HG03460 (cell line): ENCODE measurements at regions not wholly inside any gene's neighbourhood (a gene's known extent, or its start where the extent isn't known, plus 50 kb on each side); places are given as distances from the start of the nearest gene placed in this dataset.
"Not testable (repeated sequence)": the region's sequence is repeated elsewhere in the genome, so short reads cannot be mapped to it uniquely, and the experiment has no call there.

ENCODE experiments used
- ATAC-seq: cut with Tn5 transposase; IDR thresholded peaks from one replicate; pipeline ENCODE4 v1.9.1; 2021; ENCODE audit not compliant: unreplicated experiment

DNA sequence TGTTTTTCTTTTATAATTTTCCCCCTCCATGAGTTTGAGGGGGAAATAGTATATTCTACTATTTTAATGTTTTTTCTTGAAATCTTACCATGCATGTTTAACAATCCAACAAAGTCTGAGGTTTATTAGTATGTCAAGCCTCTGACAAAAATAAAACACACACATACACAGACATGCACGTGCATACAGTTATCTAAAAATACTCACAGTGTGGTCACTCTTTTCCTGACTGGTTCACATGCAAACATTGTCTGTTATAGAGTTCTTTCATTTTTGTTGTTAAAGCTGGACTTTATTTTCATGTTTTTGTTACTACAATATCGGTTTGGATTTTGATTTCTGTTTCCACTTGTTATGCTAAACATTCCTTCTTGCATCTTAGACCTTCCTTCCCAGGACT, 236.6 kb downstream of the MFSD1 start:
- no peak for ATAC-seq

DNA sequence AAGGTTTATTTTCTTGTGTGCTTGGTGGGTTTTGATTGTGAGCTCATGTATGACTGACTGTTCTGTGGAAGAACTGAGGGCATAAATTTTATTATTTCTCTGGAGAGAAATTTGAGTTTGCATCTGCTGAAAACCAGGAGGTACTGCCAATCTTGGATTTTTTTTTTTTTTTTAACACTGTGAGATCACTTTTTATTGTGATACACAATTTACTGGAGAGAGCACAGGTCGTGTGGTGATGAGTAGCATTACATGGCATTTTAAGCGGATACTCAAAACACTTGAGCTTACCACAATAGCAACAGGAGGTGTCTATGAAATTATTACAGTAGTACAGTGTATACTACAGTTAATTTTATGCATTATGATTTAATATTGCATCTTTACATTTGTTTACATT, 237.4 kb downstream of the MFSD1 start:
- ATAC-seq = no peak

DNA sequence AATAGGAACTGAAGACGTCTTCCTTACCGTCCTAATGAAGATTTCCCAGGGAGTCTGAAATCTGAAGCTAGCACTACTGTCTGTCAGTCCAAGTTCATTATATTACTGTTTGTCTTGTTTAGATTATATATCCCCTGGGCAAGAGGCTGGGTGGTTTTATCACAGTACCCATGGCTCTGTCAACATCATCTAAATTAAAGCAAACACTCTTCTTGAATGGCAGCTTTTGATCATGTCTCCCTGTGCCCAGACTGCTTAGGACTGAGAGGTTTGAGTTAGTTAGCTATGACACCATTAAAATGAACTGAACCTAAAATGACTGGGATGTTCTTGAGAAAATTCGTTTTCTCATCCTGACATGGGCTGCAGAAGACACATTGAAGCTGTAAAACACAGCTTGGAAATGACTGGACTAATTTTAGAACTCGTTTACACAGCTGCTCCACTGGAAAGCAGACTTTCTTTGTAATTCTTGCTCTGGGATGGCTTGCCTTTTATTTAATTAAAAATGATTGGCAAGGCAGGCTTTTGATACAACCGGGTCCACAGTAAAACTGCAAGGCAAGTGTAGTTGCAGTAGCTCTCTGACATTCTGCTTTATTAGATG, 243.5 kb downstream of the MFSD1 start:
- no peak for ATAC-seq

DNA sequence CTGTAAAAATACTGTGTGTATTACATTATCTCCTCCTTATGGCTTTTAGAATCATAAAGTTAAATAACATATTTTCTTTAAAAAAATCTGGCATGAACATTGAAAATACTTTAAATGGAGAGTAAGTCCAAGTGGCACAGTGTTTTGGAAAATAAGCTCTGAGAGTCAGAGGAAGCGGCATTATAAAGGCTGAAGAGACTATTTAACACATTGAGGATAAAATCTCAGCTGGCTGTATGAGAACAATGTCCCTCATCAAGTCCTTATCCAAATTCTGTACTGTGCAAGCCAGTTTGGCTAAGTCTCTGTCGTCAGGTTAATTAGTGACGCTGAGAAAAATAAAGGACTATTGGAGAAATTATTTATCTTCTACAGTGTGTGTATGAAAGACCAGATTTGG, 245.5 kb downstream of the MFSD1 start:
- no peak for ATAC-seq

DNA sequence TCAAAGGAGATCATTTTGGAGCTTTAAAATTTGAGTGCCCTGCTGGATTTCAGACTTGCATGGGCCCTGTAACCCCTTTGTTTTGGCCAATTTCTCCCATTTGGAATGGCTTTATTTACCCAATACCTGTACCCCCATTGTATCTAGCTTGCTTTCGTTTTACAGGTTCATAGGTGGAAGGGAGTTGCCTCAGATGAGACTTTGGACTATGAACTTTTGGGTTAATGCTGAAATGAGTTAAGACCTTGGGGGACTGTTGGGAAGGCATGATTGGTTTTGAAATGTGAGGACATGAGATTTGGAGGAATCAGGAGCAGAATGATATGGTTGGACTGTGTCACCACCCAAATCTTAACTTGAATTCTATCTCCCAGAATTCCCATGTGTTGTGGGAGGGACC, 250.6 kb downstream of the MFSD1 start:
- not testable (repeated sequence) for ATAC-seq

DNA sequence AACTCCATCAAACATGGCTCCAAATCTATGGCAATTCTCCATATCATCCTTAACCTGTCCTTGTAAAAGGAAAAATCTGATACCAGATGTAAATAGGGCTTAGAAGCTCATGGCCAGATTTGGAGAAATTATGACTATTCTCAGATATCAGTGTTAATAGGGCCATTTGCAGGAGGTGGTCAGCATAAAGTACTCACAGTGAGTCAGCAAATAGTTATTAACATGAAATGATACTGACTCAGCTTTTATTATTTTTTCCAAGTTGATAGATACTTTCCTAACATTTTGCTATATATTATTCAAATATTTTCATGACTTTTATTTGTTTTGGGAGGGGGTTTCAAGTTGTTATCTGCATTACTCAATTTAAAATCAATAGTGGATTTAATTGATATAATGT, 255.8 kb downstream of the MFSD1 start:
- ATAC-seq = no peak

DNA sequence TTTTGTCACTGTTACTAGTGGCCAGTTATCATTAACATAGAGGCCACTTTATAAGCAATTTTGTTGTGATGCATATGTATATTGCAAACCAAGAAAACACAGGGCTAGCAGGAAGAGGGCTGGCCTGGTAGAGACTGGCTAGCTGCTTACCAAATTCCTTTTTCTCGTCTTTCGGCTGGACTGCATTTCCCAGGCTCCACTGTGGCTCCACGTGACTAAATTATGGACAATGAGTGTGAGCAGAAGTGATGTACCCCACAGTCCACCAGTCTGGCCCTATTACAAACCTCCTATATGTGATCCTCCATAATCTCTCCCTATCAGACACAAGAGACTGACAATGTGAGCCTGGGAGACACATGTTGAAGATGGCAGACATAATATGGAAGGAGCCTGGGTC, 257.0 kb downstream of the MFSD1 start:
- no peak for ATAC-seq

DNA sequence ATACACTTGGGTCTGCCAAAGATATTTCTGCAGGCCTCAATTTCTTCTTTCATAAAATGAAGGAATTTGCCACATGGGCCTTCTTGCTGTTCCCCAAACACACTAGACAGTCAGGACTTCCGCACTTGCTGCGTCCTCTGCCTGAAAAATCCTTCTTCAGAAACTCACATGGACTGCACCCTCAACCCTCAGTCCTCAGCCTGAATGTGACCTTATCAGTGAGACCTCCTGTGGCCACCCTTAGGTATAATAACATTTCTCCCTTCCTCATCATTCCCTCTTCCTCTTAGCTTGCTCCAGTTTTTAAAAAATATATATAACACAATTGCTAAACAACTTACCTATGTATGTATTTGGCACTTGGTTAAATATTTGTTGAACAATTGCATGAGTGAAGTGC, 257.5 kb downstream of the MFSD1 start:
- ATAC-seq = no peak

DNA sequence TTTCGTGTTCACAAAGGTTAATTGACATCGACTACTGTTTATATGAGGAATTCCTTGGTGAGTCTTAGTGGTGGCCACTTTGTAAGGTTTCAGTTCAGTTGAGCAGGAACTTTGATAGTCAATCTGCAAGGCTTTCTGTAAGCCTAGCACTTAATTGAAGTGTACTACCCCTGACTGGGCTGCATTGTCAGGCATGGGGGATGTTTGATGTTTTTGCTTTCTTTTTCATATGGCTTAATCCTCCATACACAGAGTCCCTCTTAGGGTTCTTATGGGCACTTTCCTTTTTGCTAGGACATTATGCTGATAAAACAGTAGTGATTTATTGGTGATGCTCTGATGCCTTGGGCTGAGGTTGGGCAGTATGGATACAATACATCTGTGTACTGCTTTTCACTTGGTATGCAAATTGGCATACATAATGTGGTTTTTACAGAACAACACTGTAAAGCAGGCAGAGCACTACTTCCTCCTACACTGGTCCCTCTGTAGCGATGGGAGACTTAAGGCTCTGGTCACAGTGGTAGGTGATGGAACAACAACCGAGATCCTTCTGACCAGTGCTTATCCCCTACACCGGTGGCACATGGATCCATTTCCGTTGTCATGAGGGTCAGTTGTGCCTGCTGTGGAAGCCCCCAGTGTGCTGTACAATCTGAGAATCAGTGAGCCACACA, 261.0 kb downstream of the MFSD1 start:
- no peak for ATAC-seq

DNA sequence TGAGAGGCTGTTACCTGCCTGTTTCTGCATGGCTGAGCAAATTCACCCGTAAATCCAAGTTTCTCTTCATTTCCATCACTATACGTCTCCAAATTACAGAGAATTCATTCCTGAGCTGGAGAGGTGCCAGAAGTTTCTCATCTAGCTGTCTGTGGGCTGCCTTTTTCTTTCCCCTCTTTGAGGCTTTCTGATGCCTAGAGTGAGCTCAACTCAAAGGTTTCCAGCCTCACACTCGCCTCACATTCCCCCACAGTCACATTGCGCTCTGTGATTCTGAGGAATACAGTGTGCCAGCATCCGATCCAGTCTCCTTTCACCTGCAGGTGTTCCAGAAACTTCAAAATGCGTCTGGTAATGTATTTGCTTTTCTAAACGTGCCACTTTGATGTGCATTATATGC, 267.2 kb downstream of the MFSD1 start, which contains the start of gene IQCJ:
TSS of gene IQCJ (plus strand) at position 229 of the 400 bp plus-strand sequence.
- no peak for ATAC-seq

DNA sequence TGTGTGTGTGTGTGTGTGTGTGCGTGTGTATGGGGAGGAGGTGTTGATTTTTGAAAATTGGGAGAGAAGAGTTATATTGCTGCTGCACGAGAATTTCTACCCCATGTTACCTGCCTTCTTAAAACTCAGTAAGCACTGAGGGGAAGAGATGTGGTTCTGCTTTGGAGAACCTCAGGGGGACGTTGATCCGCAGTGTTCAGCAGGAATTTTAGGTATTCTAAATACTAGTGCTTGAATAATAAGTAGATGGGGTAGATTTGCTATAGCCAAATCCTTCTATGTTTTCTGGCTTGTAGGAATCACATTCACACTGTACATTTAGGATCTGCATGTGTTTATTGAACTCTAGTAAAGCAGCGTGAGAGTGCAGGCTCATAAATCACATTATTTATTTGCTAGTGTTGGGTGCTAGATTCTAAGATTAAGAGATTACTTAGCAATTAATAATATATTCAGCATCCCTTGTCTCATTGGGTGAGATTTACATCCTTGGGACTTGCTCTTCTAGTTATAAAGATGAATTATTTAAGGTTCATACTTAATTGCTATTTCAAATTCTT, 268.1 kb downstream of the MFSD1 start:
- ATAC-seq = no peak

DNA sequence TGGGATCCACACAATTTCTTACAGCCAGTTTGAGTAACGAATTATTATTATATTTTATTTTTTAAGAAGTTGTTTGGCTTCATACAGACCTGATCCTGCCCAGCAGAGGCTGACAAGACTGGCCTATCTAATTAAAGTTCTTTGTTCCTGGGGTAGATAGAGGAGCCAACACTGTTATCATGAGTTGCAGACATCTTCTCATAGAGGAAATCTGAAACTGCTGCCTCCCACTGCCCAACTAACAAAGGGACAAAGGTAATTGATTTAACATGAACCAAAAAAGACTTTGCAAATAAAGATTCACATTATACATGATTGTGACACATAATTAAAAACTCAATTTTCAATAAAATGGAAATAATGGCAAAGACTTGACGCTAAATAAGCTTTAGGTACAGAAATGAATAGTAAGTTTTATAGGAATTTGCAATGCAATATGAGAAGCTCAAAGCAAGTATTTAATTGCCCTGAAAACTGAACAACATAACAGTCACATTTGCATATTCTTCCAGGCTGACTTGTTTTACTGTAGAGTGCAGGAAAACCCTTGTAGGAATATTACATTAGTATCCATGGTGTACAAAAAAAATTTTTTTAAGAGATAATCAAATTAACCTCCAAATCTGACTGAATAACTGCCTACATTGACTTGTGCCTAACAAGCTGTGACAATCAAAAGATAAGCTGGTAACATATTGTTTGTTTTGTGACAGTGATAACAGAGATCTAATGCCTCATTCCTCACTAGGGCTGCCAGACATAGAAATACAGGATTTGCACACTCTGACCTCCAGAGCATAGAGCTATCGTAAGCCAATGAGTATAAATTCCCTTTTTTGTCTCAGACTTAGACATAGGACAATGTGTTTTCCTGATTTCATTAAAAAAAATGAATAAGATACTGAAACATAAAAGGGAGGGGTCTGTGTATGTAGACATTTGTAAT, 273.2 kb downstream of the MFSD1 start:
- no peak for ATAC-seq

DNA sequence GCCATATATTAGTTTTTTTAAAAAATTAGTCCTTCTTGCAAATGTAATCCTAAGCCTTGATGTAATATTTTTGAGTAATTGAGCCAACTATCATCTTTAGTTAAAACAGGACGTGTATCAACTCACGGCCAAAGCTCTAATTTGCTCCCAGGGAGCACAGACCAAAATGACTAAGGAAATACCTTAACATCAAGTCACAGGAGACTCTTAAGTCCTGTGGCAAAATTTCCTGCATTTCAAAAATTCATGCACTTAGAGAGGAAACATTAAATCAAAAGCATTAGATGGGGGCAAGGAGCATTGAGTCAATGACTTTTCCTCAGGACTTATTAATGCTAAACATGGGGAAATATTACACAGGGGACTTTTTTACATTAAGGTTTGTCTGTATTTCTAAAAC, 276.0 kb downstream of the MFSD1 start:
- no peak for ATAC-seq

DNA sequence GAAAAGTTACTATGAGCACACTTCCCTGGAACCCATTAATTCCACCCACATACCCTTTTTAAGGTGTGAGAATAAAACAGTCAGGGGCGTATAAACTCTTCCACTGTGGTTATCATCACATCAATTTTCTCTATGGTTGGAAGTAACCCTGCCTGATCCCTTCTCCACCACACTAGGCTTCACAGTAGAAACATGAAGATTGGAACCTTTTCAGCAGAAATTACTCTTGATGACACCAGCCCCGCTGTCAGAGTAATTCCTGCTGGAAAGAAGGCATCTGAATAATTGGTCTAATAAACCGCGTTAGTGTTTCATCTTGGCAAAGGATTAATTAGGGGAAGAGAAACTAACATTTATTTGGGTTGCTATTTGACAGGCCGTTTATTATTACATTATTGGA, 278.4 kb downstream of the MFSD1 start:
- no peak for ATAC-seq

DNA sequence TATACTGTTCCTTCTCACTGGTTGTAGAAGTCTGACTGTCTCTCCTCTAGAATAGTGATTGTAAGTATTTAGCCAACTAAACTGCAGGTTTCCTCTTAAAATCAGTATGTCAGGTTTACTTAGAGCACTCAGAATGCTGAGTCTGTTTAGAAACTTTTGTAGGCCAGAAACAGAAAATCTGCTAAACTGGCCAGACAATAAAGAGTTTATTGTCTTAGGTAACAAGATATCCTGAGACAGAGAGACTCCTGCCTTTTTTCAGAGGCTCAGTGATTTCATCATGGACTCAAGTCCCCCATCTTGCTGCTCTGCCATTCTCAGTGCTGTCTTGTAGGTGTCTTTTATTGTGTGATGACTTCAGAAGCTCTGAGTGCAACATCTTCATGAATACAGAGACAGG, 279.0 kb downstream of the MFSD1 start:
- ATAC-seq = no peak

DNA sequence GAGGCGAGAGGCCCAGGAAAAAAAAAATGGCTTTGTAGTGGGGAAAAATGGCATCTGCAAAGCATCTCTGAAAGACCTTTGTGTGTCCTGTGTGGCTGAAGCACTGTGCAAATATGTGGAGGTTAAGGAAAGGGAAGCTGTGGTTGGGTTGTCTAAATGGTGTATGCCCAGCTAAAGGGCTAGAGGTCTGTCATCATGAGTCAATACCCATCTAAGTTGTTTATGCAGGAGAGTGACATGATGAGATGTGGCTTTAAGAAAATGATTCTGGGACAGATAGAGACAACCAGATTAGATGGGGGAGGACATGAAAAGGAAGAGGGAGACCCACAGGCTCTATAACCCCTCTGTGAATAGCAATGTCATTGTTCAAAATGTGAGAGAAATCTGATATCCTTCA, 280.7 kb downstream of the MFSD1 start:
- ATAC-seq = no peak

DNA sequence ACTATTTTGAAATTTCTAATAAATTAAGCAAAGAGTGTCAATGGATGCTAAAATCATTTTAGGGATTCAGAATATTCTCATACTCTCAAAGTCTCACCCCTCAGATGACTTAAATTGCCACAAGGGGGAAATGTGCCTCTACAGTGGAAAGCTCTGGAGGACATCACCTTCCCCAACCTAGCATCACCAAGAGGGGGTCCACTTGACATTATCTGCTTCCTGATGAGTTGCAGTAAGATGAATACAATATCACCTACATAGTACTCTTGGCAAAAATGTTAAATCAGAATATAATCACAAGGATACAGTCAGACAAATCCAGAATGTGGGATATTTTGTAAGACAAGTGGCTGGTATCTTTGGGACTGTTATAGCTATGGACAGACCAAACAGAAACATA, 290.1 kb downstream of the MFSD1 start:
- ATAC-seq = no peak

DNA sequence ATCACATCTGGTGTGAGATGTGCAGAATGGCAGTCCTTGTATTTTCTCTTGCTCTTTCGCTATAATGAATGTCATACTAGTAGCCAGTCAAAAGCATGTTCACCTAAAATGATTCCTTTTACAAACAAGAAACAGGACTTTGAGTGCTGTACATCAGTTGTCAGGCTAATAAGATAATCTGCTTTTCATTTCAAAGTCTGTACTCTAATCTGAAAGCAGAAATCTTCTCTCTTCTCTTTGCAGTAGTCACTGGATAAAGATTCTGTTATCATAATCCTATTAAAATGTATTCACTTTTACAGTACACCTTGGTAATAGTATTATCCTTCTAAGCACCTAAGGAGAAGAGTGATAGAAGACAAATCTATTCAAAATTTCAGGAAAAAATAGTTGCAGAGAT, 300.1 kb downstream of the MFSD1 start:
- ATAC-seq = no peak

DNA sequence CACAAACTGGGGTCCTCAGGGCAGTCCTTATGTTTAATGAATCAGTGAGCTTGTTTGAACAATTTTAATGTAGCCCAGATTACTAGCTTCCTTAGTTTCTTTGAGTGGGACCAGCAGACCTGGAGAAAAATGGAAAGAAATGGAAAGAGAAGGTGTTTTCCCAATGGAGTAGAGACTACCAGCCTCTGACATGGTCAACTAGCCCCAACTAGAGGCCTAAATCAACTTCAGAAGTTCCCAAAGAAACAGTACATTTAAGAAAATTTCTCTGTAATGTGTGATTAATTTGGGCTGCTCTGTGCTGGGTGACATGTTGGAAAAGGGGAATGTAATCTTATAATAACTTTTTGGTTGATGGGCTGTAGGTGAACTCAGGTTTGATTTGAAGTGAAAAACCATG, 310.9 kb downstream of the MFSD1 start:
- no peak for ATAC-seq

DNA sequence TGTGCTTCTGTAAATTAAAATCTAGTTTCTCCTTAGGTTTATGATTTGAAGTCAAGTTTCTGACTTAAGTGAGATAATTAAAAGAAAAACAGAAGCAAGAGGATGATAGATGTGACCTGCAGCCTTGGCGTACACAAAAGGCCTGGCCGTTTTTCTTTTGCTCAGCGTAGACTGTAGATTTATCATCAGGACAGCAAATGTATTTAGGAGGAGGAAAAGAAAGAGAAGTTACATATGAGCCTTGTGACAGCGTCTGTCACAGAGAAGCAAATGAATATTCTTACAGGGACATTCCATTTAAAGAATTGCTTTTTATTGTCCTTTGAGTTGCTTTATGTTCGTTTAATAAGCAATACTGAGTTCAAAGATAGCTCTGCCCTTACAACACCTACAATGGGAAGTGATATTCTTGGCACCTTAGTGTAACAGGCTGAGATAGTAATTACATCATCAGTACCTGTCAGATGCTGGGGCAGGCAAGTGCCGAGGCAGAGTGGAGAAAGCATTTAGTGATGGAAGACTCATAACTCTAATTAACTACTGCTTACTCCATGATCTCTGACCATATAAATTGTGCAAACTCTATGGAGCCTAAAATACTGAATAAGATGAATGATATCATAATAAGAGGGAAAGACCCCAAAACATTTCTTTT, 311.5 kb downstream of the MFSD1 start:
- ATAC-seq = no peak

DNA sequence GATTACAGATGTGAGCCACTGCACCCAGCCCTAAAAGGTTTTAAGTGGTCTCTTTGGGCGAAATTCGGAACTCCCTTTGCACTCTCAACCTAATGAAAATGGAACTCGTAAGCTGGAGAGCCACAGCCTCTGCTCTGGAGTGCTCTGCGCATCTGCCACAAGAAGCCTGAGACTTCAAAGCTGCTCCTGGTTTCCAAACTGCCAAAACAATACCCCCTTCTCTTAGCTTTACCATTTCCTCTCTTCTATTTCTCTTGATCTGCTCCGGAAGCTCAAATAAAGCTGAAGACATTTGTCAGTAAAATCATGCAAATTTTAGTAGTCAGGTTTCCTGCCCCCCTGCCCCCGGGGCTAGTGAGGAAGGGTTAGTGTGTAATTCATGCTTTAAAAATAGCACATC, 312.7 kb downstream of the MFSD1 start:
- ATAC-seq = no peak
